Left kidney (tissue), 1 donor: ENCODE measurements at regions not wholly inside any gene's neighbourhood (a gene's known extent, or its start where the extent isn't known, plus 50 kb on each side); places are given as distances from the start of the nearest gene placed in this dataset.
"Not testable (repeated sequence)": the region's sequence is repeated elsewhere in the genome, so short reads cannot be mapped to it uniquely, and the experiment has no call there.

Experiments
- DNase-seq: peaks from one replicate; pipeline ENCODE4 v3.0.0-alpha.2; 2013

DNA sequence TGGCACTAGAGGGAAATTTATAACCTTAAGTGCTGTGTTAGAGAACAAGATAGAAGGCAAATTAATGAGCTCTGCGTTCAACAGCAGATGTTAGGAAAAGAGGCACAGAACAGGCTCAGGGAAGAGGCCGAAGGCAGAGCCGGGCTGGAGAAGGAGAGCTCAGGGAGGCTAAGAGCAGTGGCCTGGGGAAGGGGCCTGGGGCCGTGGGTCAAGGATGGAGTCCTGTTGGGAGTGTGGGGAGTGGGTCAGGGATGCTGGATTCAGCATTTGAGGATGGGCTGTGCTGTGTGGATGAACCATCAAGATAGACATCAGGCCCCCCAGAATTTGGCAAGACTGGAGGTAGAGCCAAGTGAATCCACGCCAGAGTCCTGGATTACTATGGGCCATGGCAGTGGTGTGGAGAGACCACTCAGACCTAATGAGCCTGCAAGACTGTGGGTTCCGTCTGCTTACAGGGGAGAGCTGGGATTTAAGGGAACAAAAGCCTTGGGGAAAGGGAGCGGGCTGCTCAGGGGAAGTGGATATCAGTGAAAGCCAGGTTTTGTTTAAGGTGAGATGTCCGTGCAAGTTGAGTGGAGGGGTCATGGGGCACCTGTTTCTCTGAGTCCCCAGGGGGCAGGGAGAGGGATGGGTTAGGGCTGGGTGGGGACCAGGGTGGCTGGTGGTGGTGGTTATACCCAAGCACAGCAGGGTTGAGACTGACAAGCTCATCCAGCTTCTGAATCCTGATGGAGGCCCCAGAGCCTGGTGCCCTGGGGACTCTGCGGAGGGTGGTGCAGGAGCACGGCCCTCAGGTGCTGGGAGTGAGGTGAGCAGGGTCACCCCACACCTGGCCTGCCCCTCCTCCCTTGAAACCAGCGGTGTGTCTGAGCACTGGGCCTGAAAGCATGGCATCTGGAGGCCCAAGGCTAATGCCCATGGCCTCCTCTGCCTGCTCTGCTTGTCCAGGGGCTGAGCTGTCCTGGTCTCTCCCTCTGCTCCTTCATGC, 101.7 kb downstream of the BMS1 start:
- DNase-seq, result no peak

GRCh38 chr10:42885491-42886270, 103.1 kb downstream of the BMS1 start:
- DNase-seq, result no peak

- DNase-seq, result no peak
These were observed 105.3 kb downstream of the BMS1 start for GRCh38 chr10:42887734-42888503.

DNA sequence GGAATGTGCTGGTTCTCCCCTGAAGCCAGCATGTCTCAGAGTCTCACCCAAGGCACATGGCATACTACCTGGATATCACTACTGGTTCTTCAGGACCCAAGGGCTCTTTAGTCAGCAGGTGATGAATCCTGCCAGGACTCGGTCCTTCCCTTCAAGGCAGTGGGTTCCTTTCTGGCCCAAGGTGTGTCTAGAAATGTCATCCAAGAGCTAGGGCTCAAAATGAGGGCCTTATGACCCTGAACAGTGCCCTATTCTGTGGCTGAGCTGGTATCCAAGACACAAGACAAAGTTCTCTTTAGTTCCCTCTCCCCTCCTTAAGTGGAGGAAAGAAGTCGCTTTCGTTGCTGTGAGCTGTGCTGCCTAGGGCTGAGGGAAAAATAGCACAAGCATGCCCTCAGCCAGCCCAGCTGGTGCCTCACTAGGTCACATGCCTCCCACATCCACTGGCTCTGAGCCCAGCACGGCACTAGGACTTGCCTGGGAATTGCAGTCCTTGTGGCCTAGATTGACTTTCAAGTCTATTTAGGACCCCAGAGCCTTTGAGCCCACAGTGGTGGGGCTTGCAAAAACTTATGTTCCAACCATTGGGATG, 106.0 kb downstream of the BMS1 start:
- DNase-seq, result no peak

DNA sequence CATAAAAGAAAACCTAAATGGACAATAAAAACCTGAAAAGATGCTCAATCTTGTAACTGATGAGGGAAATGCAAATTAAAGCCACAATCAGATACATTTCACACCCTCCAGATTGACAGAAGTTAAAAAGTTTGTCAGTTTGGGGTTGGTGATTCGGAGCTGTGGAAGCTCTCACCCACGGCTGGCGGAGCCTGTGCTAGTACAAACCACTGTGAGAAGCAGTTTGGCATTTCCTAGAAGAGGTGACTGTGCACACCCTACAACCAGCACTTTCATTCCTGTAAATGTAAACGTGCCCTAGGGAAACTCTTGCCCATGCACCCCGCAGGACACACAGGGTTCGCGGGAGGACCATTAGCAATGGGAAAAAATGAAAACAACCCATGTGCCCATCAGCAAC, 114.1 kb downstream of the BMS1 start:
- DNase-seq, result no peak

- no peak for DNase-seq
These were observed 115.7 kb downstream of the BMS1 start for GRCh38 chr10:42898037-42898960.

GRCh38 chr10:42899036-42899435, 116.4 kb downstream of the BMS1 start:
- no peak for DNase-seq

DNA sequence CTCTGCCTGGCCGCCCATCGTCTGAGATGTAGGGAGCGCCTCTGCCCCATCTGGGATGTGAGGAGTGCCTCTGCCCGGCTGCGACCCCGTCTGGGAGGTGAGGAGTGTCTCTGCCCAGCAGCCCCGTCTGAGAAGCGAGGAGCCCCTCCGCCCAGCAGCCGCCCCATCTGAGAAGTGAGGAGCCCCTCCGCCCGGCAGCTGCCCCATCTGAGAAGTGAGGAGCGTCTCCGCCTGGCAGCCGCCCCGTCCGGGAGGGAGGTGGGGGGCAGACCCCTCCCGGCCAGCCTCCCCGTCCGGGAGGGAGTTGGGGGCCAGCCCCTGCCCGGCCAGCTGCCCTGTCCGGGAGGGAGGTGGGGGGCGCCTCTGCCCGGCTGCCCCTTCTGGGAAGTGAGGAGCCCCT, 117.8 kb downstream of the BMS1 start:
- not testable (repeated sequence) for DNase-seq

GRCh38 chr10:42911359-42911758, 128.8 kb downstream of the BMS1 start:
- no peak for DNase-seq

- no peak for DNase-seq
These were observed 134.4 kb downstream of the BMS1 start for GRCh38 chr10:42916974-42917373.

DNA sequence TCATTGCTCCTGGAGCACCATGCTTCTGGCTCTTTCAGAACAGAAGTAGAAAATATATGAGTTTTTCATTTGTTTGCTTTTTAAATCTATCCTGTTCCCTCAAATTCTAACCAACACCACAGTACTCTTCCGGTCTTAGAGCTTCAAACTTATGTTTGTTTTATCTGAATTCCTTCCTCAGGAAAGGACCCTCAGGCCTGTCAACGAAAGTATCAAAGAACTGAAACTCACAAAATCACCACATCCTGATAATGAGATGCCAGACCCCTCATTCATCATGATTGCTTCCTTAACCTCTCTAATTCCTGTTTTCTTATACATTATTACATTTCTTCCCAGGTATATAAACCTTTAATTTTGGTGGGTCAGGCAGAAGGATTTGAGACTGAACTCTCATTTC, 135.2 kb downstream of the BMS1 start:
- DNase-seq, result no peak

- no peak for DNase-seq
These were observed 139.4 kb downstream of the BMS1 start for GRCh38 chr10:42921951-42922350.

GRCh38 chr10:42924484-42924883, 141.9 kb downstream of the BMS1 start:
- DNase-seq, result no peak

DNA sequence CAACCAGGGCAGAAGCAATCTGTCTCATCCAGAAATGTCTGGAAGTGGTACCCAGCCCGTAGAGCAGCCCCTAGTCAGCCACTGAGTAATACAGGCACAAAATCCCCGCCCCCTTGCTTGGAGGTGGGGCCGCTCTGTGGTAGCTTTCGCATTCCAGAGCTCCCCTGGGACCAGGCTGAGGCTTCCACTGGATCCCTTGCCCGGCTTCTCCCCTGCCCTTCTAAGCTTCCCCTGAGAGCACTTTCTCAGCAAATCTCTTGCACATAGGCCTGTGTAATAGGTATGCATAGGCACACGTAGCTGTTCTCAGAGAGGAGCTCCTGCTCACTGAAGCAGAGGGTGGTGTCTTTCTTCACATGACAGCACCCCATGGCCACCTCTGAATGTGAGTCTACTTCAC, 144.2 kb downstream of the BMS1 start:
- DNase-seq, result peak; percentile 10

DNA sequence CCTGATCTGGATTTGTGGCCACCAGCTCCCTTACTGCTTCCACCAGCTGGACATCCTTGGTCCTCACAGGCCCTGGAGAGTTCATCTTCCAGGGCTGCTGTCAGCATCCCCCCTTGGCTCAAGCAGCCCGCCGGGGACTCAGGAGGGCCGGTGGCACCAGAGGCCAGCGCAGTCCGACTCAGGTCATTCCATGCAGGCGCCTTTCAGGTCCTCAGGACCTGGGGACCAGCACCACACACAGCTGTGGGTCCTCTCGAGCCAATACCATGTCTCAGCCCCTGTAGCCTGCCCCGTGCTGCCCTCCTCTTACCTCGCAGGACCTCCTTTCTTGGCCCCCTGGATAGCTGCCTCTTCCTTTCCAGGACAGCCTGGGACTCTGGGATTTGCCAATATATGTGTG, 145.5 kb downstream of the BMS1 start:
- no peak for DNase-seq

- DNase-seq, result no peak
These were observed 146.6 kb downstream of the BMS1 start for GRCh38 chr10:42929236-42929635.

DNA sequence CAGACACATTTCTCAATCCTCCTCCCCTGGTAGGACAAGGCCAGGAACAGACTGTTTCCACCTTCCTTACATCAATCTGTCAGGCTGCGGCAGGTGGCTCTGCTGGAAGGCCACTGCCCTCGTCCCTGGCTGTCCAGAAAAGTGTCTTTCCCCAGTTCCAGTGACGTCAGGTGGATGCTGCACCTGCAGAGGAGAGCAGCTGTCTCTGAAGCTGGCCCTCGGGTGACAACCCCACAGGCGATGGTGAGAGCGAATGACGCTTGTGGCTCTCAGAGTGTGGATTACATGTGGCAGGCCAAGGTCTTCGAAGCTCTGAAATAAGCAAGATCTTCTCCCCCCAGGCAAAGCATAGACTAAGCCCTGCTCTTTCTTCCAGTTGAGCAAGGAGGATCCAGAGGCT, 146.9 kb upstream of the RET start:
- DNase-seq, result no peak

DNA sequence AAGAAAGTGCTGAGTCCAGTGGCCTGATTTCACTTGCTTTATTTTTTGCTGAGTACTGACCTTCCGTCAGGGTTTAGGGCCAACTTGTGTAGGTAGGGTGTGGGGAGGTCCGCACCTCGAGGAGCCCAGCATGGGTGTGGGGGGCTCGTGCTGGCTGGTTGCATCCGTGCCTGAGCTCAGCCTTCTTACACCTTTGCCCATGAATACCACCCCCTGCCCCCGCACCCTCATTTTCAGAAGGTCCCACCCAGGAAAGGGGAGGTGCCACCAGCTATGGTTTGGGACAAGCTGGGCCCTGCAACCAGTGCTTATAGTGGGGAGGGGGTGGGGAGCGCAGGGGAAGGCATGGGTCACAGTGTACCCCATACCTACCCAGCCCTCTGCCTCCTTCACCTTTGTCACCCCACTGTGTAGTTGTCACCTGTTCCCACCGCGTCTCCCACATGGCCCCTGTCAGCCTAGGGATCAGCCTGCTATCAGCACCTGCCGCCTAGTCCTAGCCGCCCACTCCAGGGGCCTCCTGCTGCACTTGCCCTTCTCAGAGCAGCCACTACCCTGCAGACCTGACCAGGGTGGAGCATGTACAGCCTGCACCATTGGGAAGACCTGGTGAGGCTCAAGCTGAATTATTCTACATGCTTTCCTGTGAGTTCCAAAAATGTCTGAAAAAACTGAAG, 146.2 kb upstream of the RET start:
- DNase-seq, result no peak

- no peak for DNase-seq
These were observed 144.8 kb upstream of the RET start for GRCh38 chr10:42932116-42932515.

DNA sequence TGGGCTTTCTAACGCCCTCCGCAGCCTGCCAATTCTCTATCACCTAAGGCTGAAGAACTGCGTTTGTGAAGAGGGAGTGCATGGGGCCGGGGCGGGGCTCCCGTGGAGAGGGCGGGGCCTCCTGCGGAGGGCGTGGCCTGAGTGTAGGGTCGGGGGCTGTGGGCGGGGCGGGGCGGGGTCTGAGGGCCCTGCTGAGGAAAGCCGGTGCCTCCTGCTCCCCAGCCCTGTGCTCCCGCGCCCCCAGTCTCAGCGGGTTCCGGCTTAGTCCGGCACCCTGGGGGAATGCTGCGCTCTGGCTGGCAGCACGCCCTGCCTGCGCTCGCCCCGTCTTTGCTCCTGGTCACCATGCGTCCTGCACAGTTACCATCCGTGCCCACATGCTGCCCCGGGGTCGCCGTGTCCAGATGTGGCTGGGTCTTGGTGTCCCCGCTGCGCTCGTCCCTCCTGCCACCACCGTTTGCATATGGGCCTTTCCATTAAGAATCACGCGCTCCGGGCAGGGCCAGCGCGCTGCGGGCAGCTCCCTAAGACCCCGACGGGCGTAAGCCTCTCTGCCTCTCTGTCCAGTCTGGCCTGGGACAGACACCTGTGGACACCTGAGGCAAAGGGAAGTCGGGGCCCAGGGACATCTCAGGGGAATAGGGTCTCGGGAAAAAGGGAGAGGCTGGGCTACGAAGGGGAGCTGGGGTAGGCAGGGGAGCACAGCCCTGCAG, 144.0 kb upstream of the RET start:
- DNase-seq, result peak; percentile 42
